NCI-H2171 treated with DMSO at 0.1 percent for 48 hours (cell line): ENCODE measurements at regions not wholly inside any gene's neighbourhood (a gene's known extent, or its start where the extent isn't known, plus 50 kb on each side); places are given as distances from the start of the nearest gene placed in this dataset.
"Not testable (repeated sequence)": the region's sequence is repeated elsewhere in the genome, so short reads cannot be mapped to it uniquely, and the experiment has no call there.

Source experiments
- DNase-seq: peaks from one replicate; lab custom pipeline; 2025; lab: John Stamatoyannopoulos, UW

DNA sequence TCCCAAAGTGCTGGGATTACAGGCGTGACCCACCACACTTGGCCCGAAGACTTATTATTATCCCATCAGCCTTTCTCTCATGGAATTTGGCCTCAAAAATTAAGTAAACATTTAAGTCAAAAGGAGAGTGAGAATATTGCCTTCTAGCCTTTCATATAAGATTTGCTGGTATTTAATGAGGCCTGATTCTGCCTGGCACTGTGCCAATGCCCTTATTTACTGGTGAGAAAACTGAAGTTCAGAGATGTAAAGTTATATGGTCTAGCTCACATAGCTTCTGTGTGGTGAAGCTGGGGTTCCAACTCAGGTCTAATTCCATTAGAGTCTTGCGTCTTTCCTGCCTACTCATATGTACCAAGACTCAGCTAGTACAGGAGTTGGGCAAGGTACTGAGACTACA lies 260.2 kb downstream of the SDHAF3 start:
- no peak for DNase-seq

DNA sequence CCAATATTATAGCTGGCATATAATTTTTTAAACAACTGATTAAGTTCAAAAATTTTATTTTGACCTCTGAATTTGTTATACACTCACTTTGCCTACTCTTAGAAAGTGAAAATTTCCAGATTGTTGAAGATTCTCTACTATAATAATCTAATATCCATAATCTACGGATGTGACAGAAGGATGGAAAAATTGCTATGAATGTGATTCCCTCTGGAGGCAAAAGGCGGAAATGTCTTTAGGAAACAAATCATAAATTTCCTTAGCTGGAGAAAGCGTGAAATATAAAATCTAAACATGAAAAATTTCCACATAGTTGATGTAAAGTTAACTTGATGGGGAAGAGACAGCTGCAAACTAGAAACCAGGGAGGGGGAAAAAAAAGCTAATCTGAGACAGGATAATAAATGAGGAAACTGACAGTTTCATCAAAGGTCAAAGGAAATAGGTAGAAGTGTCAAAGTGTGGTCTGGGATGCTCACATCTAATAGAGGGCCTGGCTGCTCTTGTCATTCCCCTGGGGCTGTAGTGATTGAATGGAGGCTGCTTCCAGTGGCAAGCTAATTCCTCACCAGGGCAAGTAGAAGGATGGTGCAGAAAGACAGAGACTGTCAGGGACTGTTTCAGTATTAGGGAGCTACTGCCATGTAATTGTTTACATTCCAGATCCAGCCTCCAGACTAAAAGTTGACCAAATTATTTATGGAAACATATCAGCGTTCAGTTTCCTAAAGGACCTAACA lies 264.5 kb downstream of the SDHAF3 start:
- no peak for DNase-seq

DNA sequence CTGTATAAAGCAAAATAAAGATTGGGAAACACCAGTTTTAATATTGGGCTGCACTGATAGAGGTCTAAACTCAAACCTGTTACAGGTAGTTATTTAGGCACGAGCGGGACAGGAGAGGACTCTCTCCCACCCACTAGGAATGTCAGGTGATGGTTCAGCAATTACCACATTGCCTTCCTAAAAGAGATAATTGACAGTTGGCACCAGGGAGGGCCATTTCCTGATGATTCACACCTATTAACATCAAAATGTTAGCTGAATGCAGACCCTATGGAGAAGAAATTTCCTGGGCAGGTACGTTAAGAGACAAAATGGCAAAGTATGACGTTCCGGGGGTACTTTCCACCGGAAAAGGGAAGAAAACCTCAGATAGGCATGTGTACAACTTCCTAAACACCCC lies 272.6 kb downstream of the SDHAF3 start:
- DNase-seq = no peak

DNA sequence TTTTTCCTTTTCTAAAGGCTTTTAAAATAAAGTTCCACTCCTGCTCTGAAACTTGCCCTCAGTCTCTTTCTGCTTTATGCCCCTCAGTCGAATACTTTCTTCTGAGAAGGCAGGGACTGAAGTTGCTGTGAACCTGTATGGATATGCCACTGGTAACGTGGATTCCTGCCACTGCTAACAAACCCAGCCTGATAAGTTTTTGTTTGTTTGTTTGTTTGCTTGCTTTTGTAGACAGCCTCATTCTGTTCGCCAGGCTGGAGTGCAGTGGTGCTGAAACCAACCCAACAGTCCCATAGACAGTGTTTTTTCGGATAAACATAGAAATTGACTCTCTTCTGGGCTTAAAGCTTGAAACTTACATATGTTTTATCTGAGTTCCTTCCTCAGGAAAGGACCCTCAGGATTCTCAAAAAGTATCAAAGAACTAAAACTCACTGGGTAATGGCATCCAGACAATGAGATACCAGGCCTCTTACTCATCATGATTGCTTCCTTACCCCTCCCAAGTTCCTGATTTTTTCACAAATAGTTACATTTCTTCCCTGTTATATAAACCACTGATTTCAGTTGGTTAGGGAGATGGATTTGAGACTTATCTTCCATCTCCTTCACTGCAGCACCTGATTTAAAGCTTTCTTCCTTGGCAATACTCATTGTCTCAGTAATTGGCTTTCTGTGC lies 273.6 kb downstream of the SDHAF3 start:
- DNase-seq = no peak

DNA sequence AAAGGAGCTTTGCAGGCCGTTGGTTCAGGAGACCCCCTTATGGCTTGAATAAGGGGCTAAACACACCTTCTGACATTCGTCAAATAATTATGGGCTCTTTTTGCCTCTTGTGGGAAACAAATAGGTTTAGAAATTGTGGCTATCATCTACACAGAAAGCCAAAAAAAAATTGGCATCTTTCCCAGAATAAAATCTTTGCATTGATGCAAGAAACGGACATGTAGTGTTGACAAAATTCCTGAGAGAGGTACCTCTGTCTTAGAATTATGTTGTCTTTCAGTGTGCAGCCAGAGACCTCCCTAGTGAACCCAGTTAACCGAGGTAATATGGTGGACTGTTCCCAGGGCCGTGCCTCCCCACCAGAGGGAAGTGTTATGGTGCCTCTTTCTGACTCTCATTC lies 283.9 kb downstream of the SDHAF3 start:
- no peak for DNase-seq

DNA sequence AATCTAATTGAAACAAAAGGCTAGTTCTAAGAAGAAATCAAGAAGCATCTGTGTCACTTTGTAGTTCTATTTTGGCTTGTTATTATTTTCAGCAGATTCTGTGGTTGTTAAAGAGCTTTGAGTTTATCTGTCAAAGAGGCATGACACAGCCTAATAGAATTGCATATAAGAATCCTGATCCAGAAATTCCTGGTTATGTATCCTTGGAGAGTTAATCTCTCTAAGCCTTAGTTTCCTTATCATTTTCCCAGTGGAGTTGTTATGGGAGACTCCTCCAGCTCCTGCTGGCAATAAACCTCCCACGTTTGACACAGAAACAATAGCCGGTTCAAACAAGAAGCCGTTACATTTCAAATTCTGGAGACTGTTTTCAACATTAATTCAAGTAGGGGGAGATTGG lies 288.3 kb downstream of the SDHAF3 start:
- no peak for DNase-seq

DNA sequence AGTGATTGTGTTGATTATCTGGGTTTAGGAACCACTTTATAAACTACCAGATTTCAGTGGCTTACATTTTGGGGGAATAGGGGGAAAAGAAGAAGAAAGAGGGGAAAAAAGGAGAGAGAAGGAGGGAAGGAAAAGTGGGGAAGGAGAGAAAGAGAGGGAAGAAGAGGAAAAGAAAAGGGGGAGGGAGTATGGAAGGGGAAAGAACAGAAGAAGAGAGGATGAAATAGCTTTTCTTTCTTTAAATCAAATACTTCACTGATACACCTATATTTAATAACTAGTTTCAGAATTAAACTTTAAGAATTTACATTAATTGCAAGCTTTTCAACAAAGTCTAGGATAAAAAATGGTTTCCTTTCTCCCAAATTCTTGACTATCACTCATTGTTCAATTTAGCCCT lies 289.6 kb downstream of the SDHAF3 start:
- no peak for DNase-seq

DNA sequence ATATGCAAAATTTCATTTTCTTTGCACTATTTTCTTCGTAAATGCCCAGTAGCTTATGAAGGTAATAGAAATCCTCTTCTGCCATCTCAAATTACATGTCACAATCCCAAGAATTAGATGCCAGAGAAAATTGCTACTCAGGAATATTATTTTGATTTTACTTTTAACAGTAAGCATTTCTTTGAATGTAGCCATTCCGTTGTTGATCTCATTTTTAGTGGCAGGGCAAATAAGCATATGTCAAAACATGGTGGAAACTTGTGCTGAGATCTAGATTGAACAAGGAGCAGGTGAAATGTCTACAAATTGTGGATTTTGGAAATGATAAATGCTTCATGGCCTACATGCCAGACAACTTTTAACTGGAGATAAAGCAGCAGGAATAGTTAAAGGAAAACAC lies 291.8 kb downstream of the SDHAF3 start:
- no peak for DNase-seq

DNA sequence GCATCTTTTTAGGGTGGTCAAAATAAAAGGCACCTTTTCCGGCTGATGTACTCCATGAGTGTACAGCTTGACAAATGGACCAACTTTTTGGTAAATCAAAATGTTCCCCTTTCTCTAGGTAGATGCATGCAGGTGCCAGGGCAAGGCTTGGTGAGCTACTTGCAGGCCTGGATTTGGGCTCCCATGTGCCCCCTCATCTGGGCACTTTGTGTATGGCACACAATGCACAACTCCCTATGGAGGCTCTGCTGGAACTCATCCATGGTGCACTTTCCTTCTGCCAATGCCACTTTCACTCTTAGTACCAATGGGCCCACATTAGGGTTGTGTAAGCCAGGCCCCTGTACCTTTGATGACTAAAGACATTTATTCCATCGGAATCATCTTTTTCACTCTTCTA lies 300.8 kb downstream of the SDHAF3 start:
- DNase-seq = no peak

DNA sequence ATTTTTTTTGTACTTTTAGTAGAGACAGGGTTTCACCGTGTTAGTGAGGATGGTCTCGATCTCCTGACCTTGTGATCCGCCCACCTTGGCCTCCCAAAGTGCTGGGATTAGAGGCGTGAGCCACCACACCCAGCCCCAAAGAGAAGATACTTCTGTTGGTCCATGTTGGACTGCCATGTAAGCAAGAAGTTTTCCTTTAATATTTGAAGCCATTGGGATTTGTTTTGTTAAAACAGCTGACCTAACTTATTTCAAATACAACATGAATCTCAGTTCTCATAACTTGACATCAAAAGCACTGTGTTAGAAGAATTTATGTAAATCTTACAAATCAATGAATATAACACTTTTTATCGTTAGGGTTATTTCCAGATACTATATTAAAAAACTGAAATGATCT lies 302.4 kb downstream of the SDHAF3 start:
- DNase-seq = no peak

DNA sequence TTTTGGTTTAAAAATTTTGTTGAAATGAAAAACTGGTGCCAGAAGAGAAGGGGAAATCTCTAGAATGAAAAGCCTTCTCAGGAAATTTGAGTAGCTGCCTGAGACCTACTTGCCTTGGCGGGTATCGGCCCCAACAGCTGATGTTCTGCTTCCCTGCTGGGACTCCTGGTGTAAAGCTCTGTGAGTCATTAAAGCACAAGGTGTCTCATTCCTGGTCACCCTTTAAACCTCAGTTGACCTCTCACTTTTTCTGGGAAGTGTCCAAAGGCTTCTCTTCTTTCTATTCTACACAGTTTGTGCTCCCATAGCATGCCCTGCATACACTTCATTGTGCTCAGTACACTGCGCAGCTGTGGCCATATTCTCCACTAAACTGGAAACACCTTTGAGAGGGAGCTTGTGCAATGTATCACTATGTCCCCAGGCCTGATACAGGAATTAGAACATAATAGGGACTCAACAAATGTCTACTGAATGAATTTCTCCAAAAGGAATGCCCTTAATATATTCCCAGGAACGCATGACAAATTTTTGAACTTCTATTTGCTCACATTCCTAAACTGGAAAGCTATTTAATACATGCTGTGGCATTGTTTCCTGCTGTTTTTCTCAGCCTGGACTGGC lies 303.9 kb downstream of the SDHAF3 start:
- DNase-seq = no peak

DNA sequence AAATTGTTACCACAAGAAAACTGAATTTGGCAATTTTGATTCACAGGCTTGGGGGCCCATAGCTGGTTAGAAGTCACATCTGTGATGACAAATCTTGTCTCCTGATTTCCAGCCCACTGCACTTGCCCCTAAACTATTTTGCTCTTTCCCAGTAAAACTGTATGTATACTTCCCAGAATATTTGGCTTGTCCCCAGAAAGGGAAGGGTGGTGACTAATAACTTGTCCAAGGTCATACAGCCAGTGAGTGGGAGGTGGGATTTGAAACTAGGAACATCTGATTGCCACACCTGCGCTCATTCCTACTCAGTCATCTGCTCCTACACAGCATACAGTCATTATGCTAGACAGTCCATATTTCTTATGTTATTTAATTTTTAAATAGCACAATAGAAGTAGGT lies 304.5 kb downstream of the SDHAF3 start:
- no peak for DNase-seq

DNA sequence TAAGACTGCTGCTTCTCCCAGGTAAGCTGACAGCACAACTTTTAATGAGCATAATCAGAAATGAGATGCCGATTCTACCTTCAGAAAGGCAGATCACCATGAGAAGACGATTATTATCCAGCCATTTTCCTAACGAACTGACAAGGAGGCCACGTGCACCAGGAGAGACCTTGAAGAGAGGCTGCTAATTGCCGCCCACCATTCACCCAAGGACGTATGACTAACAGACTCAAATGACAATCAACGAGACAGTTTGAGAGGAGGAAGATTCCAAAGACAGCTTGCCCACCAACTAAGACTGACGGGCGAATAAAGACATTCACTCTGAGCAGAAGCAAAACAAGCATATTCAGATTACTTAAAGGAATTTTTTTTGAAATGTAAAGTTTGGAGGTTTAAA lies 301.9 kb upstream of the TAC1 start:
- no peak for DNase-seq

DNA sequence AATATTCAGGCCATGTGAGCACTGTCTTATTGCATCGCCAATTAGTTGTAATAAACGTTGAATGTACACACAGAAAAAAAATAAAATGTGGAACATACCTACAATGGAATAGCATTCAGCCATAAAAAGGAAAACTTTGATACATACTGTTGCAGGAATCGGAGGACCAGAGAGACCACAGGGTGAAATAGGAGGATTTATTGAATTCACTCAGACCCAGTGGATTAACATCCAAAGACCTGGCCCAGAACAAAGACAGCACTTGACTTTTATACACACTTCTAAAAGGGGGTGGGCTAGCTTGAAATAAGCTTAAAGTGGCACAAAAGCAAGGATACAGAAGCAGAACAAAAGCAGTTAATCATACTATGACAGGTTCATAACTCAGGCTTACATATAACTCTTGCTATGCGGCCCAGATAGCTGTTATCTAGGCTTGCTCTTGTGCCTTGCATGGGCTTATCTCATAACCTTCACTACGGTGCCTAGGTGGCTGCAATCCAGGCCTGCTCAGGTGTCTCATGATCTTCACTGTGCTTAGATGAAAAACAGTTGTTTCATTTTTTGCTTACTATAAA lies 292.2 kb upstream of the TAC1 start:
- DNase-seq = no peak

DNA sequence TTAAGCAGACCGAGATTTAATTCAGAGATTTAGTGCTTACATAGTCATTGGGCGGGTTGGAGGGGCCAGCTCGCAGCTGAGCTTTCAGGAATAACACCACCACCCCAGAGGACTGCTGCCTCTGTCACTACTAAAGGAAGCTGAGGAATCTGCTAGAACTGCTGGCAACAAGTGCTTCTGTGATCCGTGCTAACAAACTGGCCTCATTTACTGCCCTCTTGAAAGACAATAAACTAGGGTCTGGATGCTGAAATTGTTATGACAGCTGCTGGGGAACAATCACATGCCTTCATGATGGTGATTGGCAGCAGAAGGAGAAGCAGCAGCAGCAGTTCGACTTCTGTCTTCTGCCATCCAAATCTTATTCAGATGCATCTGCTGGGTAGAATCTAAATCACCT lies 285.5 kb upstream of the TAC1 start:
- no peak for DNase-seq

DNA sequence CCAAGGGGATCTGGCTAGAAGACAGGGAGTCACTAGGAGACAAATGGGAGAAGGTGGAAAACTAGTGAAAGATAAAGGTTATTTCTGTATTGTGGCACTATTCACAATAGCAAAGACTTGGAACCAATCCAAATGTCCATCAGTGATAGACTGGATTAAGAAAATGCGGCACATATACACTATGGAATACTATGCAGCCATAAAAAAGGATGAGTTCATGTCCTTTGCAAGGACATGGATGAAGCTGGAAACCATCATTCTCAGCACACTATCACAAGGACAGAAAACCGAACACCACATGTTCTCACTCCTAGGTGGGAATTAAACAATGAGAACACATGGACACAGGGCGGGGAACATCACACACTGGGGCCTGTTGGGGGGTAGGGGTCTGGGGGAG lies 282.4 kb upstream of the TAC1 start:
- not testable (repeated sequence) for DNase-seq

DNA sequence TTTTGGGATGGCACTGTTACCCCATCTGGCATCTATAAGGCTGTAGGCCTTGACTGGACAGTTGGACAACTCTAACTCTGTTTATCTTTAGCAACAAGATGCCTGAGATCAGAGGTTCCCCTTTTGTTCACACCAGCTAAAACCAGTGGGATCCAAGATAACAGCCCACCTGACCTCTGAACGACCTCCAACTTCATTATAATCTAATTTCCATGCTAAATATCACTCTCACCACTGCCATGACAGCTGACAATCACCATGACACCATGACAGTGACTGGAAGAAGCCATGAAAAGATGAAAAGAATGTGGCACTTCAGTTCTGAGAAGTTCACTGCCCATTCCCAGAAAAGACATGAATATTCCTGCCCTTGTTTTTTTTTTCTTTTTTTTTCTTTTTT lies 281.4 kb upstream of the TAC1 start:
- no peak for DNase-seq

DNA sequence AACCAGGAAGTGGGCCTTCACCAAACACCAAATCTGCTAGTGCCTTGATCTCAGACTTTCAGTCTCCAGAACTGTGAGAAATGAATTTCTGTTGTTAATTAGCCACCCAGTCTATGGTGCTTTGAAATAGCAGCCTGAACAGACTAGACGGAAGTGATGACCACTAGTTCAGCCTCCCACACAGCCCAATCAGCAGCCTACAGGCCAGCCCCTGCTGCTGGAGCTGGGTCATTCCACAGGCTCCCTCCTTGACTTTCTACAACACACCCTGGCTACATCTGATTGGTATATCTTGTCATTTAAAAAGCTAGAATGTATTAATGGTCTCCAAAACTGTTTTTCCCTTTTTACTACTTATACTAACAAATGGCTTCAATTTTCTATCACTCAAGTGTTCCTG lies 277.2 kb upstream of the TAC1 start:
- DNase-seq = no peak

DNA sequence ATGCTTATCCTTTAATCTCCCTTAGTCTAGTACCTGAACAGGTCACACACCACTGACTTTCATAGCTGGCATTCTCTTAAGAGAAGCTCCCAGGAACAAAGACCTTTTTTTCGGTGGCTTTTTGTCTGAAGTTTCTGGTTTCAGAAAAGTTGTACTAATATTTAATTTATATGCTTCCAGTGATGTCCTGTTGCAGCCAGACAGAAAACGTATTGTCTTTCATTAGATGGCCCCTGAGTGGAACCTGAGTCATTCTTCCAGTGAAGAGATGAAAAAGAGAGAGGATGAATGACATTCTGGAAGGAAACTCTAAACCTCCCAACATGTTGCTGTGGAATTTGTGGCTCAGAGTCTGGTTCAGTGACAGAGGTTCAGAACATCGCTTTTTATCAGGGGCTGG lies 274.8 kb upstream of the TAC1 start:
- DNase-seq = no peak

DNA sequence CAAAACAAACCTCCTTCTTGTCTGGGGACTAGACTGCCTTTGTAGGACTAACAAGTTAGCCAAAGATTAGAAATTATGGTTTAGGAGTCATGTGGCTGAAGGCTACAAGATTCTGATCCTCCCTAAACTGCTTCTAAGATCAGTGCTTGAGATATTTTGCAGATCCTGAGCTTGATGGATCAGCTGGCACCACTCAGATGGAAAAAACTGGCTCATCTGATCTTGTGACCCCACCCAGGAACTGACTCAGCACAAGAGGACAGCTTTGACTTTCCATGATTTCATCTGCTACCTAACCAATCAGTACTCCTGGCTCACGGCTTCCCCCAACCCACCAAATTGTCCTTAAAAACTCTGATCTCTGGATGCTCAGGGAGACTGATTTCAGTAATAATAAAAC lies 271.5 kb upstream of the TAC1 start:
- DNase-seq = no peak

DNA sequence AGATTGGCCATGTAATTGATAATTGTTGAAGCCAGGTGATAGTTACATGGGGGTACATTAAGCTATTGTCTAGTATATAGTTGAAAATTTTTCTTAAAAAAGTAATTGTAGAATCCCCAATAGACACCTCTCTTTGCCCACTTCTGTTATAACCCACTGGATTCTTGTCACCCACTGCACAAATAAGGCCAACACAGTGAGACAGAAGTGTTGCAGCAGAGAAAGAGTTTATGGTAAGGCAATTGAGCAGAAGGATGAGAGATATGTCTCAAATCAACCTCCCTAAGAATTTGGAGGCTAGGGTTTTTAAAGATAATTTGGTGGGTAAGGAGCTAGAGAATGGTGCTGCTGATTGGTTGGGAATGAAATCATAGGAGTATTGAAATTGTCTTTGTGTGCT lies 270.3 kb upstream of the TAC1 start:
- no peak for DNase-seq

DNA sequence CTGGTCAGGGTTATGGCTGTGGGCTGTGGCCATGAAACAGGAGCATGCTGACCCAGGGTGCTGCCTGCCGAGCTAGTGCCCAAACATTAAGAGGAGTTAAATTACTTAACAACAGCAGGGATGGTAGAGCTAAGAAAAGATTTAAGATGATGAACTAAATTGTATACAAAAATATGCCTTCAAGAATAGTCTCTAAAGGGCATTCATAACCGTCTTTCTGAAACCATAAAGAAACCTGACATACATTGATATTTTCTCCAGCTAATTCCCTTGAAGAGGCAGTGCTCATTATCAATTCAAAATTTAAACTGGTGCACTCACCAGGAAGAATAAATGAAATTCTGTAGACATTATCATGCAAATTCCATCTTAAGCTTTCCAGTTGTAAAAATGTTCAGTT lies 265.8 kb upstream of the TAC1 start:
- no peak for DNase-seq

DNA sequence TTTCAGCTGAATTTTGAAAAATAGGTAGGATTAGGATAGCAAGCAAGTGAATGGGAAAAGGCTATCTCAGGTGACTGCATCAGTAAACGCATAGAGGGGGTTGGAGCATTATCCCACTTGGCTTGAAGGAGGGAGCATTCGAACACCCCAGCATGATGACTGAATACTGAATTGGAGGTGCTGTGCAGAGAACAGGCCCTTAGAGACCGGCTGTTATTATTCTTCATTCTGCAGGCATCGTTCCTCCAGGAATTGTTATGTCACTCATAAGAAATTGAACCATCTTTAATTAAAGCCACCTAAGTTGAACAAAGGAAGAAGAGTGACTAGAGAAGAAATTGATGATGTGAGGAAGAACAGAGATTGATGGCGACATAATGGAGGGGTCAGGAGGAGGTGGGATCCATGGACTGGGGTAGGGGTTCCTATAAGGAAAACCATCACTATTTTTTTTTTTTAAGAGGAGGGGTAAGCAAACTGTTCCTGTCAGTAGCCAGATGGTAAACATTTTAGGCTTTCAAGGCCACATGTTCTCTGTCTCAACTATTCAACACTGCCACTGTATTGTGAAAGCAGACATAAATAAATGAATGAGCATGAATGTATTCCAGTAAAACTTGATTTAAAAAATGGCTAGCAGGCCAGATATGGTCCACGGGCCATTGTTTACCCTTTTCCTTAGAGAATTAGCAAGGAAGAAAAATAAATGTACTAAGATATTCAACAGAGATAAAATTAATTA lies 264.7 kb upstream of the TAC1 start:
- no peak for DNase-seq
